Heart left ventricle (tissue), 13 donors: ENCODE measurements at regions not wholly inside any gene's neighbourhood (a gene's known extent, or its start where the extent isn't known, plus 50 kb on each side); places are given as distances from the start of the nearest gene placed in this dataset.

ENCODE experiments used
- CTCF ChIP-seq, 12 donors: fragments of 200-600 bp; sonication (generic) in 4 of 12; IDR thresholded peaks; one replicate each; pipeline versions ENCODE4 v1.5.0 to v1.8.0; 2018 to 2022; ENCODE audit warnings: antibody characterized with exemption in 12 of 12, mild to moderate bottlenecking in 5 of 12
- POLR2A ChIP-seq, 2 donors: fragments of 450-650 bp; IDR thresholded peaks; one replicate each; pipeline ENCODE4 v1.6.1; 2017; ENCODE audit warnings: antibody characterized with exemption in 2 of 2, mild to moderate bottlenecking in 2 of 2, moderate library complexity in 2 of 2
- donor health status: ischemic (EF 13 %, LVEDD 7.1; RV severe dilation, severe dysfunction).
- donor health status: DM: no; HTN: yes; CAD: no.
- donor health status: DM: no; HTN: no; CAD: no.
- donor health status: ischemic (EF 25% LVEDD 6.9; RV normal size, moderate dysfunction).
- donor health status: ischemic (EF 25% LVEDD 5.7; RV mildly dilated, moderate dysfunction).
- donor health status: ischemic (EF 35%, LVEDD 5.7; RV mildly dilated, moderate dysfunction).
- donor health status: nonischemic (EF 11% LVEDD 7.7; RV severe dilation, severe dysfunction).
- donor health status: DM: yes; HTN: yes; CAD: no.
- donor health status: PGD.
- donor health status: ischemic (EF 29% LVEDD 5.4; RV normal size, mild dysfunction).
- donor health status: nonischemic (EF 23%, LVEDD 6.1; RV moderate dilation, normal function).

GRCh38 chr20:7196481-7196880, 429.0 kb downstream of the BMP2 start:
- no peak for TF ChIP-seq CTCF (IDR thresholded peaks at IDR 0.05)
- no peak for TF ChIP-seq POLR2A (IDR thresholded peaks at IDR 0.05)
